Suppressor macrophage treated with lipopolysaccharide for 4 hours (primary cell): ENCODE measurements at regions not wholly inside any gene's neighbourhood (a gene's known extent, or its start where the extent isn't known, plus 50 kb on each side); places are given as distances from the start of the nearest gene placed in this dataset.
A peak's percentile ranks its signal among the peaks of the same experiment; 100 is the strongest.
"Not testable (repeated sequence)": the region's sequence is repeated elsewhere in the genome, so short reads cannot be mapped to it uniquely, and the experiment has no call there.

ENCODE experiments used
- DNase-seq: peaks from one replicate; pipeline ENCODE4 v3.0.0-alpha.2; 2020

DNA sequence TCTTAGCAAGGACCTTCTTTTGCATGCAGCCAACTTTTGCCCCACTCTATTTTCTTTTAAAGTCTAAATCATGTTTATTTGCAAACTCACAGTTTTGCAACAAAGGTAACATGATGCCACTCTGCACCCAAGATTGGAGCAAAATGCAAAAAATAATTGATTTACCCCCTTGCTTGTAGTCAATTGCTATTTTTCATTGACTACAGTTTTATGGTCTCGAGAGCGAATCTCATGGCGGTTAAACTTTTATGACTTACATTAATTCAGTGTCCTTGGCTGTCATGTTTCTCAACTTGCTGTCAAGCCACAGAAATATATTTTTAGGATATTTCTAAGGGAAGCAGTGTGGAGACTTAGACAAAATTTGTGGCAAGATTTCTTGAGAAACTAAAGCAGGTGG lies 110.0 kb upstream of the JCAD start:
- no peak for DNase-seq

DNA sequence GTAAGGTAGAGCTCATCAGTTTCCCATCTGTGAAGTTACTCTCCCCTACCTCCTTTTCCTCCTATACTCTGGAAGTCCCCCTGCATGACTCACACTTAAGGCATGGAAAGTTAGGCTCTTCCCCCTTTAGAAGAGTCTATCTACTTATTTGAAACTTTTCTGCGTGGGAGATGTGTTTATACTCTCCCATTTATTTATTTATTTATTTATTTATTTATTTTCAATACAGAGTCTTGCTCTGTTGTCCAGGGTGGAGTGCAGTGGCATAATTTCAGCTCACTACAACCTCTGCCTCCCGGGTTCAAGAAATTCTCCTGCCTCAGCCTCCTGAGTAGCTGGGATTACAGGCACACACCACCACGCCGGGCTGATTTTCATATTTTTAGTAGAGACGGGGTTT lies 107.5 kb upstream of the JCAD start:
- DNase-seq = no peak

DNA sequence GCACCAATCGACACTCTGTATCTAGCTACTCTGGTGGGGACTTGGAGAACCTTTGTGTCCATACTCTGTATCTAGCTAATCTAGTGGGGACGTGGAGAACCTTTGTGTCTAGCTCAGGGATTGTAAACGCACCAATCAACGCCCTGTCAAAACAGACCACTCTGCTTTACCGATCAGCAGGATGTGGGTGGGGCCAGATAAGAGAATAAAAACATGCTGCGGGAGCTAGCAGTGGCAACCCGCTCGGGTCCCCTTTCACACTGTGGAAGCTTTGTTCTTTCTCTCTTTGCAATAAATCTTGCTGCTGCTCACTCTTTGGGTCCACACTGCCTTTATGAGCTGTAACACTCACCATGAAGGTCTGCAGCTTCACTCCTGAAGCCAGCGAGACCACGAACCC lies 104.0 kb upstream of the JCAD start:
- not testable (repeated sequence) for DNase-seq

DNA sequence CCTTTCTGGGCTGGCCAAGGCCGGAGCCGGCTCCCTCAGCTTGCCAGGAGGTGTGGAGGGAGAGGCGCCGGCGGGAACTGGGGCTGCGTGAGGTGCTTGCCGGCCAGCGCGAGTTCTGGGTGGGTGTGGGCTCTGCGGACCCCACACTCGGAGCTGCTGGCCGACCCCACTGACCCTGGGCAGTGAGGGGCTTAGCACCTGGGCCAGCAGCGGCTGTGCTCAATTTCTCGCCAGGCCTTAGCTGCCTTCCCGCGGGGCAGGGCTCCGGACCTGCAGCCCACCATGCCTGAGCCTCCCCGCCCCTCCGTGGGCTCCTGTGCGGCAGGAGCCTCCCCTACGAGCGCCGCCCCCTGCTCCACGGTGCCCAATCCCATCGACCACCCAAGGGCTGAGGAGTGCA lies 103.4 kb upstream of the JCAD start:
- DNase-seq = not testable (repeated sequence)

DNA sequence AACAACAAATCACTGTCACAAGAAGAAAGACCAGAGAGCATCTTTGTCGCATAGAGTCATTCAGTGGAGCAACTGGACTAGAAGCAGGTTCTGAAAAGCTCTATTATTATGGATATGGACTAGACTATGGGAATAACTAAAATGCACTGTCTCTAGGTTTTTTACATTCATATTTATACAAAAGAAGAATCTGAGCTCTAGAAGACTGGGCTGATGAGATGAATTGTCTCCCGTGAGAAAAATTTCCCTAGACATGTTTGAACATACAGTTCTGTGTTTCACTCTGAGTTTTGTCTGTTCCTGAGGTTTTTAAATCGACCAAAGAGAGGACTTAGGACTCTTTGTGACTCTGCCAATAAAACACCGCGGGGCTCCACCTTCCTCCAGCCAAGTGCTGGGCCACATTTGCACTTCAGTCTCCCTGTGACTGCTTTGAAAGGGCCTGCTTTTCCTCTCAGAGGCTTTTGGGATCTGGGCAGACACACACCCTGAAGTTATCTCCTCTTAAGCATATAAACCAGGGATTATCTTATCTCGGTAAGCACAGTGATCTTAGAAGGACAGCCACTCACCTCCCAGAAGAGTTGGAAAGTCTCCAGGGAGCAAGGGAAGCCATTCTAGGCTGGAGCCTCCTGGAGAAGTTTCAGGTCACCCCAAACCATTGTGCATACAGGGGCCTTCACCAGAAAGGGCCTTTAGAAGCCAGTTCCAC lies 101.0 kb upstream of the JCAD start:
- no peak for DNase-seq

DNA sequence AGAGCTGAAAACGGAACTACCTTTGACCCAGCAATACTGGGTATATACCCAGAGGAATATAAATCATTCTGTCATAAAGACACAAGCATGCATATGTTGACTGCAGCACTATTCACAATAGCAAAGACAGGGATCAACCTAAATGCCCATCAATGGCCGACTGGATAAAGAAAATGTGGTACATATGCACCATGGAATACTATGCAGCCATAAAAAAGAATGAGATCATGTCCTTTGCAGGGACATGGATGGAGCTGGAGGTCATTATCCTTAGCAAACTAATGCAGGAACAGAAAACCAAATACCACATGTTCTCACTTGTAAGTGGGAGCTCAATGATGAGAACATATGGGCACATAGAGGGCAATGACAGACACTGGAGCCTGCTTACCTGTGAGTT lies 100.2 kb upstream of the JCAD start:
- DNase-seq = not testable (repeated sequence)

DNA sequence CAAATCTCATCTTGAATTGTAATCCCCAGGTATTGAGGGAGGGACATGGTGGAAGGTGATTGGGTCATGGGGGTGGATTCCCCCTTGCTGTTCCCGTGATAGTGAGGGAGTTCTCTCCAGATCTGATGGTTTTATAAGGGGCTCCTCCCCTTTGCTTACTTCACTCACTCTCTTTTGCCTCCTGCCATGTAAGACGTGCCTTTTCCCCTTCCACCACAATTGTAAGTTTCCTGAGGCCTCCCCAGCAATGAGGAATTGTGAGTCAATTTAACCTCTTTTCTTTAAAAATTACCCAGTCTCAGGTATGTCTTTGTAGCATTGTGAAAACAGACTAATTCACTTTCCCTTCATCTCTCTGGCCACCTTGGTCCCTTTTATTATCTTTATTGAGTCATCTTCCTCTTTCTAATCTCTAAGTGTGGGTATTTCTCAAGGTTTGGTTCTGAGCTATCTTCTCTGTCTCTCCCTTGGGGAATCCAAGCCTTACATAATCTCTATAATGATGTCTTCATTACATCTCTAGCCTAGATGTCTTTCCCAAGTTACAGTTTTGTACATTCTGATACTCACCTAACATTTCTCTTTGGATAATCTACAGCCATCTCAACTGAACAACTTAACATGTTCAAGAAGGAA lies 99.1 kb upstream of the JCAD start:
- DNase-seq = peak; percentile 5

DNA sequence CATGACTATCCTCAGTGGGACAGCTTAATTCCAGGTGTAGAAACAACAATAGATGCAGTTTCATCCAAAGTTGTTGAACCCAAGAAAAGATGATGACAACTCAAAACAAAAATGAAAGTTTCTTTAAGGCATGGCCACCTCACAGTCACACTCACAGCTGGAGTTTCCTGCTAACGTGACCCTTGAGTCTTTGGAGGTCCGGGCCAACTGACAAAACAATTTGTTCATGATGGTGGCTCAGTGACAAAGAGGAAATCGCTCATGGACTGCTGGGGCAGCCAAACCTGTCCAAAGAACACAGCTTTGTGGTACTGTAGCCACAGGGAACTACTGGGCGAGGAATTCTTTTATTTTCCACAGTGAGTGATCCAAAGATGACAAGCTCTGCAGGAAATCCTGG lies 96.0 kb upstream of the JCAD start:
- peak; percentile 14 for DNase-seq

DNA sequence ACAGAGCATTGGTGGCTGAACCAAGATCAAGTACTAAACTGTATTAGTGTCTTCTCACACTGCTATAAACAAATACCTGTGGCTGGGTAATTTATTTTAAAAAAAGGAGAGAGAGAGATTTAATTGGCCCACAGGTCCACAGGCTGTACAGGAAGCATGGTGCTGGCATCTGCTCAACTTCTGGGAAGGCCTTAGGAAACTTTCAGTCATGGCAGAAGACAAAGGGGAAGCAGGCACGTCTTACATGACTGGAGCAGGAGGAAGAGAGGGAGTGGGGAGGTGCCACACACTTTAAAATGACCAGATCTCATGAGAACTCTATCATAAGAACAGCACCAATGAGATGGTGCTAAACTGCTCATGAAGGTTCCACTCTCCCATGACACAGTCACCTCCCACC lies 95.2 kb upstream of the JCAD start:
- peak; percentile 7 for DNase-seq

DNA sequence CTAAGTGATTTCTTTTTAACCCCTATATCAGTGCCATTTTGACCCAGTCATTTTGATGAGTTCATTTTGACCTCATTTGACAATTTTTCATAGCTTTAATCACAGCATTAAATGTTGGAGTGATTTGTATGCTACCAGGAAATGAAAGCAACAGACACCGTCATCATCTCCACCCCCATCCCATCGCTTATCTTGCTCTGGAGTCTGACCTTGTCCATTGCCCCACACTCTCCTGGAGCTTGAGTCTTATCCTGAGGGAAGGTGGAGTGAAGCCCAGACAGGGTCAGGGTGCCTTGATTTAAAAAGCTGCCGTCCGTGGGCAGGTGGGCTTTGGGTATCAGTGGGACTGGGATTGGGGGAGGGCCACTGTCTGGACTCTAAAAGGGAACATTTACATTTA lies 94.7 kb upstream of the JCAD start:
- no peak for DNase-seq

DNA sequence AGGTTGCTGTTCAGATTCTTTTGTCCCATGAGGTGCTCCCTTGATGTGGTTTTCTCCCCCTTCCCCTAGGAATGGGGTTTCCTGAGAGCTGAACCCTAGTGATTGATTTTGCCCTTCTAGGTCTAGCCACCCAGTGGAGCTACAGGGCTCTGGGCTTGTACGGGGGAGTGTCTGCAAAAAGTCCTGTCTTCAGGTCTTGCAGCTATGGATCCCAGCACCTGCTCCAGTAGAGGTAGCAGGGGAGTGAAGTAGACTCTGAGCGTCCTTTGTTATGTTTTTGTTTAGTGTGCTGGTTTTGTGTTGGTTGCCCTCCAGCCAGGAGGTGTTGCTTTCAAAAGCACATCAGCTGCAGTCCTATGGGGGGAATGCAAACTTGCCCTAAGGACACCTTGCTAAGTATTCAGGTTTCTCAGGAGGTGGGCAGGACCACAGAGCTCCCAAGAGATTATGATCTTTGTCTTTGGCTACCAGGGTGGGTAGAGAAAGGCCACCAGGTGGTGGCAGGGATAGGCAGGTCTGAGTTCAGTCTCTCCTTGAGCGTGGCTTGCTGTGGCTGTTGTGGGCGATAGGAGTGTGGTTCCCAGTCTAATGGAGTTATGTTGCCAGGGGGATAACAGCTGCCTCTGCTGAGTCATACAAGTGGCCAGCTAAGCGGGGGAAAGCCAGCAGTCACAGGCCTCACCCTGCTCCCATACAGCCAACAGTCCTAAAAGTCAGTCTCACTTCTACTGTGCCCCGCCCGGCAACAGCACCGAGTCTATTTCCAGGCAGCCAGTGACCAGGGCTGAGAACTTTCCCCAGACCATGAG lies 92.4 kb upstream of the JCAD start:
- DNase-seq = peak; percentile 62

DNA sequence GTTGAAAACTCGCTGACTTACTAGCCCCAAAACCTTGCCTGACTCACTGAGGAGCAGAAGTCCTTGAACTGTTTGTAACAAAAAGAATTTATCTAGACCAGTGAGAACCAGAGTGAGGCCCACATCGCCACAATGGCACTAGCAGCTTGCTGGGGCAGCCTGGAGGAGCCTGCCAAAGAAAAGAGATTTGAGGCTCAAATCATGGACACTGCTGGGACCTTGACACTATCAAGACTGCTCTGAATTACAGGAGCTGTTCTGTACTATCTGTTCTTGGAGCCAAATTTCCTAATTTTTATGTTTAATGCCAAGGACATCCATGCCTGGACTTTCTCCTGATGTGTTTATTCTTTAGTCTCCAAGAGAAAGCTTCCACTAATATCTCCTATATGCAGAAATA lies 82.0 kb upstream of the JCAD start:
- no peak for DNase-seq

DNA sequence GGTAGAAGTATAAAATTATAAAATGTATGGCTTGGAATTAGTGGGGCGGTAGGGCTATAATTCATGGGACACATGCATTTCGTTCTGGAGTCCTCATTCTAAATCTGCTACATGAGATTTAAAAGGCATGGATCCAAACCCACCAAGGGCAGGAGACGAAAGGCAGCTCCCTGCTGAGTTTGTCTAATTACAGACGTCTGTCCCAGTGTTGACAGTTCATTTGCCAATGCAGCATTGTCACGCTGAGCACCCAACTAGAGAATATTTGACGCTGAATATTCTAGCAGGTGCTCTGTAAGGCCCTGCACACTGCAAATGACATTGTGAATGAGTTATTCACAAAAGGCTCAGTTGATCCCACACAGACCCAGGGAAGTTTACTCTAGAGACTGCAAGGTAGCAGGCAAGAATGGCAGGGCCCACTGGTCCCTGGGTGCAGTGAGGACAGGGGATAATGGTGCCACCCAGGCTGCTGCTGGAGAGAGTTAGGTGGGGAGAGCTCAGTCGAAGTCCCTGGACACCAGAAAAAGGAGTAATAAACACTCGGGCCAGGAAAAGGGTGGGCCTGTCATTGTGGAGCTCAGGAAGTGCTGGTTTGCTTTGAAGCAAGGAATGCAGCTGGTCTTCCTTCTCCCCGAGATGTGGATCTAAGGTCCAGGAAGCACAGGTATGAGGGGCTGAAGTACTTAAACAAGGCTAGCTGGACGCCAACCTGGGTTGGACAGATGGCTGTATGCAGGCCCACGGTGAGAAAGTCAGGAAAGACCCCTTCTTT lies 75.0 kb upstream of the JCAD start:
- no peak for DNase-seq

DNA sequence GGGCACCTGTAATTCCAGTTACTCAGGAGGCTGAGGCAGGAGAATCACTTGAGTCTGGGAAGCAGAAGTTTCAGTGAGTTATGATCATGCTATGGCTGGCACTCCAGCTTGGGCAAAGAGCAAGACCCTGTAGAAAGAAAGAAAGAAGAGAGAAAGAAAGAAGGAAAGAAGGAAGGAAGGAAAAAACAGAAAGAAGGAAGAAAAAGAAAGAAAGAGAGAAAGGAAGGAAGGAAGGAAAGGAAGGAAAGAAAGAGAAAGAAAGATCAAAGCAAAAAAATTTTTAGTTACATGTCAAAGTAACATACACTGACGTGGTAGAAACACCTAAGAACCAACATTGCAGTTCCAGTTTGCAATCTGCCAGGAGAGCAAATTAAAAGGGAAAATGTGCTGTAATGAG lies 73.8 kb upstream of the JCAD start:
- no peak for DNase-seq

DNA sequence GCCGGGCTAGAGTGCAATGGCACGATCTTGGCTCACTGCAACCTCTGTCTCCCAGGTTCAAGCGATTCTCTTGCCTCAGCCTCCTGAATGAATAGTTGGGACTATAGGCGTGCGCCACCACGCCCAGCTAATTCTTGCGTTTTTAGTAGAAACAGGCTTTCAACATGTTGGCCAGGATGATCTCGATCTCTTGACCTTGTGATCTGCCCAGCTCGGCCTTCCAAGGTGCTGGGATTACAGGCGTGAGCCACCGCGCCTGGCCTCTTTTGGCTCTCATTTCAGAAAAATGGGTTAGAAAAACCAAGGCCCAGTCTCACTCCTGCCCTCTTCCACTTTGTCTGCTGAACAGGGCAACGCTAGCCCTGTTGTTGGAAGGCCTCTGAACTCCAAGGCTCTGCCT lies 72.0 kb upstream of the JCAD start:
- not testable (repeated sequence) for DNase-seq

DNA sequence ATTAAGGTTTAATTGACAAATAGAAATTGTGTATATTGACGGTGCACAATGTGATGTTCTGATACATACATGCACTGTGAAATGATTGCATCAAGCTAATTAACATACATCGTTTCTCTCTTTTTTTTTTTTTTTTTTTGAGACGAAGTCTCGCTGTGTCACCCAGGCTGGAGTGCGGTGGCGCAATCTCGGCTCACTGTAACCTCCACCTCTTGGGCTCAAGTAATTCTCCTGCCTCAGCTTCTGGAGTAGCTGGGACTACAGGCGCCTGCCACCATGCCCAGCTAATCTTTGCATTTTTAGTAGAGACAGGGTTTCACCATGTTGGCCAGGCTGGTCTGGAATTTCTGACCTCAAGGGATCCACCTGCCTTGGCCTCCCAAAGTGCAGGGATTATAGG lies 69.9 kb upstream of the JCAD start:
- DNase-seq = not testable (repeated sequence)

DNA sequence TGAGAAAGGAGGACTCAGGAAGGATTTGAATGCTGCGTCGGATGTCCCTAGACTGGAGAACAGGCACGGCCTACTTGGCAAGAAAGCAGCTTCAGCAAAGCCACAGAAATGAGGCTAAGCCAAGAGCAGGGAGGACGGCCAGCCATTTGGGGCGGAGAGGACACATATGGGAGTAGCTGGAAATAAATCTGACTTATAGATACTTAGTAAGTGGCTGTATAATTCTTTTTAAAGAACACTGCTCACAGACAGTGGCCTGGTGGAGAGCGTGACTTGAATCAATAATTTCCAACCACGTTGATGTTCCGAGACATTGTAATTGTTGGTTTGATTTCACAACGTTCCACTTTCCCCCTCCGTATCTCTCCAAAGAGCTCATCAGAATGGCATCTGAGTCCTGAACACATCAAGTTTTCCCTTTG lies 67.7 kb upstream of the JCAD start:
- DNase-seq = no peak

DNA sequence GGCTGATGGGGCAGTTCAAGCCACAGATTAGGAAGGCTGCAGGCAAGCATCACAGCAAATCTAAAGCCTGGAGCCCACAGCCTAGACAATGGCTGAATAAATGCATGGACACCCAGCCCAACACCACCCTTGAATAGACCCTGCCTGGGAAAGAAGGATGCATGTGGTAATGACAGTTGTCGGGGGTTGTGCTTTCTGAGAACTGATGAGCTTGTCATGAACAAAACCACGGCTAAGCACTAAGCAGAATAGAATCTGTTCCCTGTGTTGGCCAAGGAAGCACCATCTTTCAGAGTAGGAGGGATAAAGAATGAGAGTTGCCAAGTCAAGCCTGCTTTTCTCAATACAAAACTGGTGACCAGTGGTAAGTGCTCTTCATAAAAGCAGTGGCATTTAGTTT lies 66.1 kb upstream of the JCAD start:
- no peak for DNase-seq

DNA sequence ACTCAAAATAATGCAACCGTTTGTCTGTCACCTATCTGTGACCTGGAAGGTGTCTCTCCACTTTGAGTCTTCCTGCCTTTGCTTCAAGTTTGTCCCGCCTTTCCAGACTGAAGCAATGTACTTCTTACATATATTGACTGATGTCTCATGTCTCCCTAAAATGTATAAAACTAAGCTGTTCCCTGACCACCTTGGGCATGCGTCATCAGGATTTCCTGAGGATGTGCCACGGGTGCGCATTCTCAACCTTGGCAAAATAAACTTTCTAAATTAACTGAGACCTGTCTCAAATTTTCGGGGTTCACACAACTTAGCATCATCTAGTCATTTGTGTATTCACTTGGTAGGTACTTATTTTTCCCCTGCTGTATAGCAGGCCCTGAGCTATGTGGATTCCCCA lies 65.3 kb upstream of the JCAD start:
- no peak for DNase-seq

DNA sequence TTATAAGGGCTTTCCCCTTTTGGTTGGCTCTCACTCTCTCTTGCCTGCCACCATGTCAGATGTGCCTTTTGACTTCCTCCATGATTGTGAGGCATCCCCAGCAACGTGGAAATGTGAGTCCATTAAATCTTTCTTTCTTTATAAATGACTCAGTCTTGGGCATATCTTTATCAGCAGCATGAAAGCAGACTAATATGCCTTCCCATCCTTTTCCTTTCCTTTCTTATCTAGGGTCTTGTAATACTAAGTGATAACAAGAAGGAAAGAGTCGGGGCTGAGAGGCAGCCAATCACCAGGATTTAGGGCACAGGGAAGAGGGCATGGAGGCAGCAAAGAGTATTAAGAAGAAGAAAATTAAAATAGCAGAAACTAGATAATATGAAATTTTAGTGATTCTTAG lies 62.0 kb upstream of the JCAD start:
- no peak for DNase-seq

DNA sequence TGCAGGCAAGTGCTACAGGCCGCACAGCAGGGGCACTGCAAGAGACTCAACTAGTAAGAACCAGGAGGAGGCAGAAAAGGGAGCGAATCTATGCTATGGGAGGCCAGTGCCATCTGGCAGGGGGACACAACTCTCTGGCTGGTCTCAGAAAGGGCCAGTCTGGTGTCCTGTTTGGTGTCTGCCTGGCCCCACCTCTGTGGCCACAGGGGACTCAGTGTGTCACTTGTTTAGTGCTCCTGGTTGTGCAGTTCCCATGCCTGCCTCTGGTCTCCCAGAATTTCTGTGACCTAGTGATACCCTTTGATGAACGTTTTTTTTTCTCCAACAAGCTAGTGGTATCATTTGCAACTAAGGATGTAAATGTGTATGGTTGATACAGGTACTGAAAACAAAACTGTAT lies 59.2 kb upstream of the JCAD start:
- no peak for DNase-seq

DNA sequence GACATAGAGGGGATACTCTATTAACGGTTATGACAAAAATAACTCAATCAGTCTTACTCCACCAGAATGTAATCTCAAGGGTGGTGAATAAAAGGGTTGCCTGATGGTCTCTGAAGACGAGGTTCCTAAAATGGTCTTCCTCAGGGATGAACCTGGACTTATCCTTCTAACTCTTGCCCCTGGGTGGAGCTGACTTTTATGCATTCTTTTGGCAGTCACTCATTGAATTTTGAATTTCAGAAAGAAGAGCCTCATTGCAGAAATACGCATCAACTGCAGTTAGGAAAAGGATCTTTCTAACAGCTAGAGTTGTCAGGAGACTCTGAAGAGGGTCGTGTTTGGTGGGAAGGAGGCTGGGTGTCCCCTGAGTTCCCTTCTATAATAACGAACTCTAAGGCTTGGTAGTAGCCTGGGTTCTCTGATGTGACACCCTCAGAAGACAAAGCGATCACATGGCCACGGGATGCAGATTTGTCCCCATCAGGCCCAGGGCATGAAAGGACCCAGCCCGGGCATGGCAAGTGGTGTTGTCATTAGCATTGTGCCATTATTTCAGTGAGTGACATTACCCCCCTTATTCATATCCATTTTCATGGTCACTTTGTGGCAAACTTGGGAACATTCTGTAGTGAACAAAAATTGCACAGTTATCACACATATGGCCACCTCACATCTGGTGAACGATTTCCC lies 58.6 kb upstream of the JCAD start:
- DNase-seq = no peak

DNA sequence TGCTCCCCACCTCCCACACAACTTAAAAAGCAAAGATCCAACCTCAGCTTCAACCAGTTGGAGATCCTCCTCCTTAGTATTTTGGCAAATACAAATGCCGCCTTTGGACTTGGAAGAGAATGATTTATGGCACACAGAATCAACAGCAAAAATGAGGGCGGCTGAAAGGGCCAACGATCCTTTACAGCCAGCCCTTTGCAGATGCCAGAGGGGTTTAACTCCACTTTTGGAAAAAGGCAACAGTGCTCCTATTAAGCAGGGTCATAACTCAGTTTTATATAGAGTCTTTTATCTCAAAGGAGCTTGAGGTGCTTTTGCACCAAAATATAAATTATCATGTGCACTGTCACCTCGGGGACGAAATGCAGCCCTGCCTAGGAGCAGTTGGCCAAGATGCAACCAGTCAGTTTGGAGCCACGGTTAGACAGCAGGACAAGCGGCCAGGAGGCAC lies 56.7 kb upstream of the JCAD start:
- no peak for DNase-seq
